NT2/D1 (cell line): ENCODE measurements at regions not wholly inside any gene's neighbourhood (a gene's known extent, or its start where the extent isn't known, plus 50 kb on each side); places are given as distances from the start of the nearest gene placed in this dataset.

Source experiments
- DNase-seq: peaks from one replicate; pipeline ENCODE4 v3.0.0-alpha.2; 2011; ENCODE audit warnings: low read depth, low spot score
- H3K27me3 ChIP-seq: 2 replicates; pipeline ENCODE4 v1.6.0; 2011; ENCODE audit warnings: mild to moderate bottlenecking; ENCODE audit not compliant: insufficient read length, insufficient read depth
- H3K36me3 ChIP-seq: 2 replicates; pipeline ENCODE4 v1.6.1; 2011; ENCODE audit warnings: mild to moderate bottlenecking, low read length, mixed read lengths; ENCODE audit not compliant: insufficient read depth, insufficient read length
- H3K4me1 ChIP-seq: 2 replicates; pipeline ENCODE4 v1.5.1; 2011; ENCODE audit not compliant: insufficient read depth, insufficient read length
- H3K4me3 ChIP-seq: 2 replicates; pipeline ENCODE4 v1.5.1; 2011; ENCODE audit warnings: low read depth; ENCODE audit not compliant: insufficient read length
- H3K9ac ChIP-seq: 2 replicates; pipeline ENCODE4 v1.6.0; 2011; ENCODE audit warnings: low read depth; ENCODE audit not compliant: insufficient read length
- H3K9me3 ChIP-seq: 2 replicates; pipeline ENCODE4 v1.5.1; 2011; ENCODE audit warnings: mild to moderate bottlenecking, low read length; ENCODE audit not compliant: insufficient read depth
- SUZ12 ChIP-seq: IDR thresholded peaks from 2 replicates; pipeline ENCODE4 v1.6.1; 2011; ENCODE audit not compliant: insufficient read length, insufficient read depth; ENCODE audit errors: extremely low read depth
- YY1 ChIP-seq: IDR thresholded peaks from 2 replicates; pipeline ENCODE4 v1.6.1; 2011; ENCODE audit not compliant: insufficient read length, insufficient read depth
- ZNF274 ChIP-seq: IDR thresholded peaks from 2 replicates; pipeline ENCODE4 v1.6.1; 2011; ENCODE audit warnings: mild to moderate bottlenecking, low read depth, low read length

- H3K9me3 ChIP-seq = no peaks in the 10 kb centered on the region
- no peak overlapping the region for H3K4me3 ChIP-seq
- no peak overlapping the region for H3K9ac ChIP-seq
- no peaks in the 10 kb centered on the region for H3K36me3 ChIP-seq
- no peaks in the 10 kb centered on the region for H3K4me1 ChIP-seq
- TF ChIP-seq ZNF274 (no peak), YY1 (no peak), SUZ12 (no peak)
- H3K27me3 ChIP-seq = no peaks in the 10 kb centered on the region
- DNase-seq = no peak
Measured at GRCh38 chr1:47618830-47619229, 181.0 kb downstream of the FOXD2 start.

DNA sequence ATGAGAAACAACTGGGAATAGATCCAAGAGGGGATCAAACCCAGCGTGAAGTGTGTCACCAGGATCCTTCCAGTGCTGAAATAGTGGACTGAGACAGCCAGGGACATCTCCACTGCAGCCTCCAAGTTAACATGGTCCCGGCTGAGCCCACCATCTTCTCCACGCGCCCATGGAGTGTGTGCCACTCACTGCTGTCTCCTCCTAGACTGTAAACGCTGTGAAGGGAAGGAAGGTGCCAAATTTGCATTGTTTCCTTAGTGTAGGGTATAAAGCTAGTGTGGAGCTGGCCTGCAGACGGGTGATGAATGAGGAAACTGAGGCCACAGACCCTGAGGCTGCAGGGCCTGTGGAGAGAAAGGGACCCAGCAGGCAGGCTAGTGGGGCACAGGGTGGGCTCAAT, 183.6 kb downstream of the FOXD2 start:
- TF ChIP-seq YY1 = no peak
- TF ChIP-seq SUZ12 = no peak
- TF ChIP-seq ZNF274 = no peak
- H3K4me1 ChIP-seq = no peaks in the 10 kb centered on the region
- H3K36me3 ChIP-seq = no peaks in the 10 kb centered on the region
- H3K4me3 ChIP-seq = no peak overlapping the region
- H3K9ac ChIP-seq = no peak overlapping the region
- DNase-seq = no peak
- no peaks in the 10 kb centered on the region for H3K27me3 ChIP-seq
- no peaks in the 10 kb centered on the region for H3K9me3 ChIP-seq

DNA sequence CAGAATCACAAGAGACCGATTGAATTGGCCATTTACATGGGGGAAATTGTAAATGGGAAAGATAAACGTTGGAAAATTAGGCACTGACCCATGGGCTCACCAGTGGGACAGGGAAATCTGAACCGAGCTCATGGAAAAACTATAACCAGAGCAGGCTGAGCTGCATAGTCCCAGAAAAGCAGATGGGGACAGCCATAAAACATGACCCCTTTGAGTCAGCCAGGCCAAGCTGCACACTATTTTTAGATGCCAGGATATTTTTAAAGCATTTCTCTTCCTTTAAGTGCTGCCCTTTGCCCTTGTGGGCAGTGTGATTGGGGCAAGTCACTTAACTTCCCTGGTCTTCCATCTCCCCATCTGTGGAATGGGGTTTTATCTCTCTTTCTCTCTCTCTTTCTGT, 184.1 kb downstream of the FOXD2 start:
- H3K27me3 ChIP-seq = no peaks in the 10 kb centered on the region
- H3K9ac ChIP-seq = no peak overlapping the region
- H3K36me3 ChIP-seq = no peaks in the 10 kb centered on the region
- DNase-seq = no peak
- H3K9me3 ChIP-seq = no peaks in the 10 kb centered on the region
- no peak overlapping the region for H3K4me3 ChIP-seq
- TF ChIP-seq YY1 = no peak
- TF ChIP-seq SUZ12 = no peak
- TF ChIP-seq ZNF274 = no peak
- H3K4me1 ChIP-seq = no peaks in the 10 kb centered on the region

GRCh38 chr1:47622776-47623556, 185.1 kb downstream of the FOXD2 start:
- no peaks in the 10 kb centered on the region for H3K4me1 ChIP-seq
- no peaks in the 10 kb centered on the region for H3K9me3 ChIP-seq
- H3K4me3 ChIP-seq = no peak overlapping the region
- no peaks in the 10 kb centered on the region for H3K36me3 ChIP-seq
- no peak for DNase-seq
- H3K9ac ChIP-seq = no peak overlapping the region
- TF ChIP-seq ZNF274 = no peak
- no peak for TF ChIP-seq SUZ12
- no peak for TF ChIP-seq YY1
- no peaks in the 10 kb centered on the region for H3K27me3 ChIP-seq

- Histone ChIP-seq H3K27me3 (no peaks in the 10 kb centered on the region), H3K36me3 (no peaks in the 10 kb centered on the region), H3K9me3 (no peaks in the 10 kb centered on the region), H3K9ac (no peak overlapping the region), H3K4me3 (no peak overlapping the region), H3K4me1 (no peaks in the 10 kb centered on the region)
- TF ChIP-seq ZNF274 (no peak), SUZ12 (no peak), YY1 (no peak)
- no peak for DNase-seq
Measured at GRCh38 chr1:47623557-47623940, 185.7 kb downstream of the FOXD2 start.

DNA sequence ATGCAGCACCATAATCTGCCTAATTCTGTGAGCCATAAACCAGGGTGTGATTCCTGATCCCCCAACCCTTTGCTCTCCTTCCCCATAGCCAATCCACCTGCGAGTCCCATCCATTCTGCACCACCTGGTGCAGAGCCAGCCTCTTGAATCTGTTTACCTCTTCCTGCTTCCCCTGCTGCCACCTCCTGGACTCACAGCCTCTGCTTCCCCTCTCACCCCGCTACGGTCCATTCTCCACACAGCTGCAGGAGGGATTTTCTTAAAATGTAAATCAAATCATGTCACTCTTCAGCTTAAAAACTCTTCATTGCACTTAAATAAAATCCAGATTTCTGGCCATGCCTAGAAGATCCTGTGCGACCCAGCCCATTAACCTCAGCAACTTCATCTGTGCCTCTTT, 186.7 kb downstream of the FOXD2 start:
- Histone ChIP-seq H3K9ac (no peak overlapping the region), H3K27me3 (no peaks in the 10 kb centered on the region), H3K9me3 (no peaks in the 10 kb centered on the region), H3K4me3 (no peak overlapping the region), H3K36me3 (no peaks in the 10 kb centered on the region), H3K4me1 (no peaks in the 10 kb centered on the region)
- peak; percentile 30 for DNase-seq
- no peak for TF ChIP-seq SUZ12
- TF ChIP-seq ZNF274 = no peak
- no peak for TF ChIP-seq YY1

DNA sequence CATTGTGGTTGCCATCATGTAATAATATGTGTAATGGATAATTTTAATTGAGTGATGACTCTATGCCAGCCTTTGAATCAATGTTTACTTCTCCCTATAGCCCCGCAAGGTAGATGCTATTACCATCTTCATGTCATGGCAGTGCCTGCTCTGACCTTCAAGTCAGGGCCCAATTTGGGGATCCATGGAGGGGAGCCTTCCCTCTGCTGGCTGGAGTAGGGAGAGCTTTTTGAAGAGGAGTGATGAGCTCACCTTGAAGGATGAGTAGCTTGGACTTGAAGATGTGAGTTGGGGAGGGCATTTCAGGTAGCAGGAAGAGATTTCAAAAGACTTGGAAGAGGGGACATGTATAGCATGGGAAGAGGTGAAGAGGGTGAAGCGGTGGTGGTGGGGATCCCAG, 189.2 kb downstream of the FOXD2 start:
- H3K4me1 ChIP-seq = no peaks in the 10 kb centered on the region
- no peaks in the 10 kb centered on the region for H3K27me3 ChIP-seq
- H3K4me3 ChIP-seq = no peak overlapping the region
- H3K36me3 ChIP-seq = no peaks in the 10 kb centered on the region
- no peak overlapping the region for H3K9ac ChIP-seq
- peak; percentile 20 for DNase-seq
- no peak for TF ChIP-seq YY1
- TF ChIP-seq ZNF274 = no peak
- TF ChIP-seq SUZ12 = no peak
- H3K9me3 ChIP-seq = no peaks in the 10 kb centered on the region
